ENCODE measurements at regions not wholly inside any gene's neighbourhood (a gene's known extent, or its start where the extent isn't known, plus 50 kb on each side); places are given as distances from the start of the nearest gene placed in this dataset.

GRCh38 chr12:115898670-115899069 is 378.8 kb downstream of the MED13L start:
- POLR2A ChIA-PET: no interaction called here
- peaks cover 0 to 14% (median 5%) of the 10 kb centered on the region in 9 donors for H3K9me3 Mint-ChIP-seq
- H3K36me3 Mint-ChIP-seq: peaks cover 0 to 4% (median 0%) of the 10 kb centered on the region in 3 donors
- DNase-seq (no peak), ATAC-seq (no peak)
- peaks cover 9 to 44% (median 24%) of the 10 kb centered on the region in 5 donors for H3K27me3 Mint-ChIP-seq
- H3K27ac Mint-ChIP-seq: no peak overlapping the region
- no peaks in the 10 kb centered on the region for H3K4me1 Mint-ChIP-seq
- no peak overlapping the region for H3K4me3 Mint-ChIP-seq

GRCh38 chr12:115897729-115898128 is 379.8 kb downstream of the MED13L start:
- DNase-seq (no peak), ATAC-seq (no peak)
- Mint-ChIP-seq H3K36me3 (no peaks in the 10 kb centered on the region), H3K9me3 (peaks cover 0 to 9% (median 5%) of the 10 kb centered on the region in 9 donors), H3K27me3 (peaks cover 11 to 51% (median 21%) of the 10 kb centered on the region in 5 donors), H3K4me3 (no peak overlapping the region), H3K4me1 (no peaks in the 10 kb centered on the region), H3K27ac (no peak overlapping the region)
- POLR2A ChIA-PET: no interaction called here

- Mint-ChIP-seq H3K4me3 (no peak overlapping the region), H3K9me3 (peaks cover 0 to 9% (median 6%) of the 10 kb centered on the region in 9 donors), H3K4me1 (no peaks in the 10 kb centered on the region), H3K27me3 (peaks cover 10 to 52% (median 16%) of the 10 kb centered on the region in 5 donors), H3K27ac (no peak overlapping the region), H3K36me3 (no peaks in the 10 kb centered on the region)
- DNase-seq (no peak), ATAC-seq (no peak)
- POLR2A ChIA-PET: no interaction called here
These were observed 382.2 kb downstream of the MED13L start for GRCh38 chr12:115895247-115895646.

- Mint-ChIP-seq H3K27me3 (peaks cover 7 to 57% (median 16%) of the 10 kb centered on the region in 5 donors), H3K36me3 (no peaks in the 10 kb centered on the region), H3K27ac (no peak overlapping the region), H3K9me3 (peaks cover 0 to 8% (median 6%) of the 10 kb centered on the region in 9 donors), H3K4me3 (no peak overlapping the region), H3K4me1 (no peaks in the 10 kb centered on the region)
- POLR2A ChIA-PET: no interaction called here
- ATAC-seq (no peak), DNase-seq (no peak)
These were observed 385.8 kb downstream of the MED13L start for GRCh38 chr12:115891556-115892164.

GRCh38 chr12:115886666-115887065 is 390.8 kb downstream of the MED13L start:
- H3K4me3 Mint-ChIP-seq: no peak overlapping the region
- H3K9me3 Mint-ChIP-seq: no peaks in the 10 kb centered on the region
- no peak overlapping the region for H3K27ac Mint-ChIP-seq
- H3K36me3 Mint-ChIP-seq: no peaks in the 10 kb centered on the region
- no peak for DNase-seq
- H3K4me1 Mint-ChIP-seq: no peaks in the 10 kb centered on the region
- no peak for ATAC-seq
- POLR2A ChIA-PET: no interaction called here
- peaks cover 8 to 44% (median 20%) of the 10 kb centered on the region in 5 donors for H3K27me3 Mint-ChIP-seq

GRCh38 chr12:115885040-115885690 is 392.3 kb downstream of the MED13L start:
- H3K9me3 Mint-ChIP-seq: peaks cover 0 to 3% (median 0%) of the 10 kb centered on the region in 9 donors
- no peak for DNase-seq
- POLR2A ChIA-PET: no interaction called here
- H3K4me3 Mint-ChIP-seq: no peak overlapping the region
- H3K4me1 Mint-ChIP-seq: no peaks in the 10 kb centered on the region
- H3K27me3 Mint-ChIP-seq: peaks cover 10 to 48% (median 23%) of the 10 kb centered on the region in 5 donors
- peaks cover 0 to under 1% (median 0%) of the 10 kb centered on the region in 3 donors for H3K36me3 Mint-ChIP-seq
- no peak for ATAC-seq
- H3K27ac Mint-ChIP-seq: no peak overlapping the region

GRCh38 chr12:115882936-115883335 is 394.6 kb downstream of the MED13L start:
- no peak for ATAC-seq
- POLR2A ChIA-PET: no interaction called here
- H3K9me3 Mint-ChIP-seq: peaks cover 0 to 9% (median 0%) of the 10 kb centered on the region in 9 donors
- H3K36me3 Mint-ChIP-seq: peaks cover 0 to 4% (median 0%) of the 10 kb centered on the region in 3 donors
- no peak overlapping the region for H3K27ac Mint-ChIP-seq
- peaks cover 17 to 62% (median 27%) of the 10 kb centered on the region in 5 donors for H3K27me3 Mint-ChIP-seq
- H3K4me1 Mint-ChIP-seq: no peaks in the 10 kb centered on the region
- no peak for DNase-seq
- H3K4me3 Mint-ChIP-seq: no peak overlapping the region

- ATAC-seq (no peak), DNase-seq (no peak)
- no peak overlapping the region for H3K4me3 Mint-ChIP-seq
- no peak overlapping the region for H3K27ac Mint-ChIP-seq
- H3K9me3 Mint-ChIP-seq: peaks cover 0 to 9% (median 3%) of the 10 kb centered on the region in 9 donors
- H3K4me1 Mint-ChIP-seq: no peaks in the 10 kb centered on the region
- peaks cover 0 to 4% (median 0%) of the 10 kb centered on the region in 3 donors for H3K36me3 Mint-ChIP-seq
- POLR2A ChIA-PET: no interaction called here
- H3K27me3 Mint-ChIP-seq: peaks cover 11 to 43% (median 17%) of the 10 kb centered on the region in 5 donors
These were observed 397.3 kb downstream of the MED13L start for GRCh38 chr12:115880238-115880637.

GRCh38 chr12:115879354-115879753 is 398.1 kb downstream of the MED13L start:
- POLR2A ChIA-PET: no interaction called here
- DNase-seq (no peak), ATAC-seq (no peak)
- Mint-ChIP-seq H3K27me3 (peaks cover 13 to 43% (median 19%) of the 10 kb centered on the region in 5 donors), H3K9me3 (peaks cover 0 to 9% (median 4%) of the 10 kb centered on the region in 9 donors), H3K4me1 (no peaks in the 10 kb centered on the region), H3K36me3 (peaks cover 0 to 4% (median 0%) of the 10 kb centered on the region in 3 donors), H3K27ac (no peak overlapping the region), H3K4me3 (no peak overlapping the region)

GRCh38 chr12:115873451-115874082 is 403.9 kb downstream of the MED13L start:
- no peaks in the 10 kb centered on the region for H3K4me1 Mint-ChIP-seq
- ATAC-seq (no peak), DNase-seq (no peak)
- H3K27ac Mint-ChIP-seq: no peak overlapping the region
- H3K9me3 Mint-ChIP-seq: peaks cover 0 to 7% (median 4%) of the 10 kb centered on the region in 9 donors
- no peaks in the 10 kb centered on the region for H3K36me3 Mint-ChIP-seq
- no peak overlapping the region for H3K4me3 Mint-ChIP-seq
- peaks cover 35 to 54% (median 39%) of the 10 kb centered on the region in 5 donors for H3K27me3 Mint-ChIP-seq
- POLR2A ChIA-PET: no interaction called here

GRCh38 chr12:115872919-115873357 is 404.6 kb downstream of the MED13L start:
- H3K27me3 Mint-ChIP-seq: peaks cover 38 to 60% (median 41%) of the 10 kb centered on the region in 5 donors
- DNase-seq (no peak), ATAC-seq (no peak)
- no peak overlapping the region for H3K27ac Mint-ChIP-seq
- POLR2A ChIA-PET: no interaction called here
- H3K4me3 Mint-ChIP-seq: no peak overlapping the region
- H3K36me3 Mint-ChIP-seq: no peaks in the 10 kb centered on the region
- H3K4me1 Mint-ChIP-seq: no peaks in the 10 kb centered on the region
- peaks cover 0 to 7% (median 4%) of the 10 kb centered on the region in 9 donors for H3K9me3 Mint-ChIP-seq

GRCh38 chr12:115872212-115872611 is 405.3 kb downstream of the MED13L start:
- Mint-ChIP-seq H3K27me3 (peaks cover 38 to 66% (median 42%) of the 10 kb centered on the region in 5 donors), H3K36me3 (no peaks in the 10 kb centered on the region), H3K4me3 (no peak overlapping the region), H3K4me1 (no peaks in the 10 kb centered on the region), H3K9me3 (peaks cover 0 to 7% (median 4%) of the 10 kb centered on the region in 9 donors), H3K27ac (no peak overlapping the region)
- no peak for ATAC-seq
- DNase-seq: no peak
- POLR2A ChIA-PET: no interaction called here

- no peak overlapping the region for H3K27ac Mint-ChIP-seq
- H3K4me1 Mint-ChIP-seq: no peaks in the 10 kb centered on the region
- H3K27me3 Mint-ChIP-seq: peaks cover 38 to 71% (median 44%) of the 10 kb centered on the region in 5 donors
- H3K4me3 Mint-ChIP-seq: no peak overlapping the region
- POLR2A ChIA-PET: no interaction called here
- H3K36me3 Mint-ChIP-seq: no peaks in the 10 kb centered on the region
- H3K9me3 Mint-ChIP-seq: peaks cover 0 to 6% (median 0%) of the 10 kb centered on the region in 9 donors
- DNase-seq (no peak), ATAC-seq (no peak)
These were observed 405.8 kb downstream of the MED13L start for GRCh38 chr12:115871714-115872113.
